Ectodermal cell (in vitro differentiated cells): ENCODE measurements at regions not wholly inside any gene's neighbourhood (a gene's known extent, or its start where the extent isn't known, plus 50 kb on each side); places are given as distances from the start of the nearest gene placed in this dataset.

ENCODE experiments used
- H3K27ac ChIP-seq: 2 replicates; pipeline ENCODE4 v1.7.0; 2013; ENCODE audit warnings: mild to moderate bottlenecking, low read depth, low read length; ENCODE audit not compliant: insufficient read depth, poor library complexity, severe bottlenecking
- H3K27me3 ChIP-seq: 2 replicates; pipeline ENCODE4 v1.7.0; 2013; ENCODE audit warnings: mild to moderate bottlenecking, low read length; ENCODE audit not compliant: insufficient read depth, control insufficient read depth, poor library complexity, severe bottlenecking
- H3K36me3 ChIP-seq: one replicate; pipeline ENCODE4 v1.7.0; 2013; ENCODE audit warnings: low read length; ENCODE audit not compliant: control insufficient read depth, insufficient read depth
- H3K4me1 ChIP-seq: one replicate; pipeline ENCODE4 v1.7.0; 2013; ENCODE audit warnings: low read length; ENCODE audit not compliant: control insufficient read depth, insufficient read depth
- H3K4me3 ChIP-seq: 2 replicates; pipeline ENCODE4 v1.7.0; 2013; ENCODE audit warnings: low read depth, low read length, control low read depth; ENCODE audit not compliant: insufficient read depth
- H3K9me3 ChIP-seq: 2 replicates; pipeline ENCODE4 v1.7.0; 2013; ENCODE audit warnings: mild to moderate bottlenecking, low read length, moderate library complexity; ENCODE audit not compliant: control insufficient read depth
- WGBS, 2 experiments: methylation state at CpG; one replicate each; pipeline ENCODE4 v1.1.7; 2013; ENCODE audit warnings: missing lambda C conversion rate in 2 of 2; 5-methylcytosine and 5-hydroxymethylcytosine counted together

- Histone ChIP-seq H3K4me1 (no peaks in the 10 kb centered on the region), H3K9me3 (no peaks in the 10 kb centered on the region), H3K27ac (no peak overlapping the region), H3K36me3 (no peaks in the 10 kb centered on the region), H3K27me3 (no peaks in the 10 kb centered on the region), H3K4me3 (no peak overlapping the region)
- WGBS, 2 experiments: 89% methylated on average over 17 of the region's 17 CpGs
Measured at GRCh38 chr11:116144387-116144958, 628.3 kb downstream of the BUD13 start.

DNA sequence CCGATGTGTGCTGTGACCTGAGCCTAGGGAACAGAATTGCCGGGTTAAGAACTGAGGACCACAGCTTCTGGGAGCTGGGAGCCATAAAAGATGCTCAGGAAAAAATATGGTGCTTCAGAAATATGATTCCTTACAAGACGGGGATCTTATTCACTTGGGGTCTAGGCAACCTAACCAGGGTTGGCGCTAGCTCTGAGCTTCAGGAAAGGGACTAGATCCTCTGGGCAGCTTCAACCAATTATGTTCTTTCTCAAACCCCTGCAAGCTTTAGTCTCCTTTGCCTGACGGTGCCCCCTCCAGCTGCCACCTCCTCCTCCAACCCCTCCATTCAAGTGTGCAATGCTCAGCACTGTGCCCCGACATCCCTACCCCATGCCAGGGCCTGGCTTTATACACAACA is 634.1 kb upstream of the CADM1 start:
- WGBS, 2 experiments: 92 to 94% methylated on average over 6 of the region's 6 CpGs
- no peaks in the 10 kb centered on the region for H3K27me3 ChIP-seq
- no peaks in the 10 kb centered on the region for H3K9me3 ChIP-seq
- H3K4me3 ChIP-seq: no peak overlapping the region
- peaks cover 3% of the 10 kb centered on the region for H3K4me1 ChIP-seq
- no peak overlapping the region for H3K27ac ChIP-seq
- H3K36me3 ChIP-seq: no peaks in the 10 kb centered on the region

DNA sequence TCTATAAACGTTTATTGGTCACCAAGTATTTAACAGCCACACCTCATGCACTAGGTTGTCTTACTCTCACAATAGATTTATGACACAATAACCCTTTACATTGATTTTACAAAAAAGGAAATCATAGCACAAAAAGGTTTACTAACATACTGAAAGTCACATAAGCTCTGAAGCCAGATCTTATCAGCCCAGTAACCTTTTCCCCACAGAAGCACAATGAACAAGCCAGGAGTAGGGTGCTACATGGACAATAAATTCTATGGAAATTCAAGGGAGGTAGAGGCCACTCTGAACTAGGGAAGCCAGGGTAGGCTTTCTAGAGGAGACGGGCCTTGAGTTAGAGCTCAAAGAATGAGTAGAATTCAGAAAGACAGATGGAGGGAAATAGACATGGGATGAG is 633.5 kb upstream of the CADM1 start:
- Histone ChIP-seq H3K27ac (no peak overlapping the region), H3K9me3 (no peaks in the 10 kb centered on the region), H3K27me3 (no peaks in the 10 kb centered on the region), H3K36me3 (no peaks in the 10 kb centered on the region), H3K4me1 (peaks cover 8% of the 10 kb centered on the region), H3K4me3 (no peak overlapping the region)
- 79 to 83% methylated on average over 2 of the region's 2 CpGs for WGBS, 2 experiments

GRCh38 chr11:116136987-116137674 is 632.9 kb upstream of the CADM1 start:
- 82 to 84% methylated on average over 9 of the region's 9 CpGs for WGBS, 2 experiments
- peaks cover 13% of the 10 kb centered on the region for H3K4me1 ChIP-seq
- no peak overlapping the region for H3K4me3 ChIP-seq
- no peak overlapping the region for H3K27ac ChIP-seq
- no peaks in the 10 kb centered on the region for H3K9me3 ChIP-seq
- no peaks in the 10 kb centered on the region for H3K36me3 ChIP-seq
- H3K27me3 ChIP-seq: no peaks in the 10 kb centered on the region

- Histone ChIP-seq H3K27me3 (no peaks in the 10 kb centered on the region), H3K4me1 (peaks cover 15% of the 10 kb centered on the region), H3K9me3 (no peaks in the 10 kb centered on the region), H3K4me3 (no peak overlapping the region), H3K27ac (no peak overlapping the region), H3K36me3 (no peaks in the 10 kb centered on the region)
- 88 to 90% methylated on average over 2 of the region's 2 CpGs for WGBS, 2 experiments
Measured at GRCh38 chr11:116135891-116136290, 631.7 kb upstream of the CADM1 start.

GRCh38 chr11:116134450-116134849 is 630.2 kb upstream of the CADM1 start:
- no peaks in the 10 kb centered on the region for H3K36me3 ChIP-seq
- H3K4me3 ChIP-seq: no peak overlapping the region
- no peak overlapping the region for H3K27ac ChIP-seq
- WGBS, 2 experiments: 92 to 93% methylated on average over 1 of the region's 1 CpG
- H3K9me3 ChIP-seq: no peaks in the 10 kb centered on the region
- peaks cover 15% of the 10 kb centered on the region for H3K4me1 ChIP-seq
- no peaks in the 10 kb centered on the region for H3K27me3 ChIP-seq

DNA sequence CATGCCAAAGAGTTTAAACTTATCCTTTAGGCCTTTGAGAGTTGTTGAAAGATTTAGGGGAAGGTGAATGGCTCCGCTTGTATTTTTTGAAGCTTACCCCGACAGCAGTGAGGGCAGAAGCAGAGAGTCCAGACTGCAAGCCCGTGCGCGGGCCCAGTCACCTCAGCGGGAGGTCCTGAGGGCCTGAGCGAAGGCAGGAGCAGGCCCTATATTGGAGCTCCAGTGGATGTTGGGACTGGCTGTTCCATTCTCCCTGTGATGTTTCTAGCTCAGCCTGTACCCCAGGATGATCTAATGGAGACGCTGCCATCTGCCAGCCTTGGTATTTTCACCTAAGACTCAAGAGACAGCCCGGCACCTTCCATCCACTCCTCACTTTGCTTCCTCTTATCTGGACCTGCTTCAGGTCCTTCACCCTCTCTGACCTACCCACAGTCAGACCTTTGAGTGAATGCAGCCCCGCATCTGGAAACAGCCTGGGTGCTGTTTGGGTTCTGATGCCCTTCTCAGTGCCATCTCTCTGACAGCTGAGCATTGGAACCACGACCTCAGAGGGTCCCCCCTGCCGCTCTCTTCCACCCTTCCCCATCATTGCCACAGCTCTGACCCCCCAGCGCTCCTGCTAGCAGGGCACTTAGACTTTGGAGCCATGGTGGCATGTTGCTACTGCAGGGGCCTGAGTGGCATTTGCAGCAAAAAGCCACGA is 628.2 kb upstream of the CADM1 start:
- Histone ChIP-seq H3K27ac (peak overlapping the region; percentile 36), H3K4me1 (peaks cover 15% of the 10 kb centered on the region), H3K27me3 (no peaks in the 10 kb centered on the region), H3K4me3 (no peak overlapping the region), H3K9me3 (no peaks in the 10 kb centered on the region), H3K36me3 (no peaks in the 10 kb centered on the region)
- 85 to 86% methylated on average over 14 of the region's 14 CpGs for WGBS, 2 experiments

DNA sequence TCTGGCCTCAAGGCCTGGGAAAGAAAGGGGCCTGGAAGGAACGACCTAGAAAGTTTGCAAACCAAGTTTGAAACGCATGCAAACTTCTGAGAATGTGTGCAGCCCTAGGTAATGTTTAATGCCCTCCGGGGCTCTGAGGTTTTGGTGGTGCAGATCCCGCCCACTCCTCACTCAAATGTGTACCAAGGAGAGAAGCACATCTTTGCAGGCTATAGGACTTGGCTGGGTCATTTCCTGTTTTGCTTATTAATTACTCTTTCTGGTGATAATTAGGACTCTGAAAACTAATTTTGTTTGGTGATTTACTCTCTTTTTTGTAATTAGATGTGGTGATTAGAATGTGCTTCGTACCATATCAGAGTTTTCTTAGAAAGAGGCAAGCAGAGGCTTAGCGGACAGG is 625.9 kb upstream of the CADM1 start:
- Histone ChIP-seq H3K27me3 (no peaks in the 10 kb centered on the region), H3K27ac (no peak overlapping the region), H3K4me1 (peaks cover 15% of the 10 kb centered on the region), H3K9me3 (no peaks in the 10 kb centered on the region), H3K36me3 (no peaks in the 10 kb centered on the region), H3K4me3 (no peak overlapping the region)
- WGBS, 2 experiments: 75% methylated on average over 6 of the region's 6 CpGs

- Histone ChIP-seq H3K36me3 (no peaks in the 10 kb centered on the region), H3K27me3 (no peaks in the 10 kb centered on the region), H3K4me3 (no peak overlapping the region), H3K27ac (no peak overlapping the region), H3K9me3 (no peaks in the 10 kb centered on the region), H3K4me1 (peaks cover 15% of the 10 kb centered on the region)
- 95 to 97% methylated on average over 9 of the region's 9 CpGs for WGBS, 2 experiments
Measured at GRCh38 chr11:116129456-116129855, 625.2 kb upstream of the CADM1 start.

- Histone ChIP-seq H3K4me3 (no peak overlapping the region), H3K27ac (no peak overlapping the region), H3K4me1 (peaks cover 3% of the 10 kb centered on the region), H3K9me3 (no peaks in the 10 kb centered on the region), H3K27me3 (no peaks in the 10 kb centered on the region), H3K36me3 (no peaks in the 10 kb centered on the region)
- WGBS, 2 experiments: 95 to 100% methylated on average over 3 of the region's 3 CpGs
Measured at GRCh38 chr11:116126562-116126961, 622.3 kb upstream of the CADM1 start.
